ENCODE measurements at regions not wholly inside any gene's neighbourhood (a gene's known extent, or its start where the extent isn't known, plus 50 kb on each side); places are given as distances from the start of the nearest gene placed in this dataset.

DNA sequence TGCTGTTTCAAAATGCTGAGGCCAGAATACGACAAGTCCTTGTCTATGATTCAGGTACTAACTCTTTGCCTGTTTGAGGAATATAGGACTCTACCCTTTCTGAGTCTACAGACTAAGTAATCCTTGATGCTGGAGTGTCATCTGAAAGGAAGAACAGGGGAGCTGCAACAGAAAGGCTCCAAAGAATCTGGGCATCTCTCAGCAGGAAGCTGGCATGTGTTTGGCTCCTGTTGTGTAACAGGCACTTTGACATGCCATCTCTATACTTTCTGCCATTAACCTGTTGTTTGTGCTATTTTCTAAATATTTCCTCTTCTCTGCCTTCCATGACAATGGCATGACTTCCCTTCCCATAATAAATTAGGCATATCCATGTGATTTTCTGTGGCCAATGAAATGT, 409.5 kb downstream of the ADRA2A start:
- WGBS (ENCODE audit: extremely low coverage, insufficient read length, low lambda C conversion rate), result no CpG with 5 or more reads among the region's 1 CpG
- H3K27me3 ChIP-seq (ENCODE audit: insufficient read depth, low read length), result no peaks in the 10 kb centered on the region
- H2BK15ac ChIP-seq (ENCODE audit: low read depth, low read length), result no peak overlapping the region

More for the DNA sequence above, 409.5 kb downstream of the ADRA2A start:
- Histone ChIP-seq H3K79me1 (ENCODE audit: insufficient read depth, low read depth, low read length, poor library complexity, severe bottlenecking) (no peaks in the 10 kb centered on the region), H4K5ac (ENCODE audit: insufficient read length, low read depth, low read length) (no peak overlapping the region), H3T11ph (ENCODE audit: low read length) (no peak overlapping the region), H4K8ac (replicated peaks; ENCODE audit: insufficient read length, low read depth, low read length) (no peak overlapping the region), H3K4ac (ENCODE audit: low read depth, low read length) (no peak overlapping the region), H3K18ac (ENCODE audit: insufficient read length, low read depth, low read length) (no peak overlapping the region), H2AFZ (ENCODE audit: low read length) (no peak overlapping the region), H2BK20ac (ENCODE audit: low read depth, low read length, poor library complexity, severe bottlenecking) (no peak overlapping the region), H4K91ac (ENCODE audit: insufficient read length, low read depth, low read length) (no peak overlapping the region), H2BK12ac (ENCODE audit: insufficient read length, low read depth, low read length) (no peak overlapping the region), H2BK120ac (ENCODE audit: low read depth, low read length, poor library complexity, severe bottlenecking) (no peak overlapping the region), H3K56ac (ENCODE audit: insufficient read length, low read depth, low read length) (no peak overlapping the region), H2BK5ac (ENCODE audit: insufficient read length, low read length) (no peak overlapping the region), H3K79me2 (ENCODE audit: insufficient read depth, low read length) (no peaks in the 10 kb centered on the region), H3K23me2 (ENCODE audit: insufficient read length, low read depth, low read length, poor library complexity, severe bottlenecking) (no peaks in the 10 kb centered on the region), H3K23ac (ENCODE audit: insufficient read length, low read depth, low read length) (no peak overlapping the region), H3K14ac (ENCODE audit: insufficient read depth, low read length) (no peak overlapping the region), H3K9ac (ENCODE audit: extremely low read depth, insufficient read length, low read length) (no peak overlapping the region), H3K4me2 (ENCODE audit: insufficient read depth, insufficient read length, low read length) (no peak overlapping the region), H3K4me1 (ENCODE audit: insufficient read depth, low read length) (no peaks in the 10 kb centered on the region), H4K20me1 (ENCODE audit: control insufficient read depth, insufficient read depth, insufficient read length) (no peaks in the 10 kb centered on the region), H2AK5ac (ENCODE audit: insufficient read length, low read length) (no peak overlapping the region), H3K27ac (ENCODE audit: insufficient read length, low read depth, low read length) (no peak overlapping the region), H3K9me3 (ENCODE audit: control insufficient read depth, low read depth, low read length) (peaks cover 5% of the 10 kb centered on the region)
- Mint-ChIP-seq H3K4me3 (no peak overlapping the region), H3K9me3 (peaks cover 36 to 40% of the 10 kb centered on the region in 2 experiments), H3K36me3 (ENCODE audit: insufficient read depth in 1 of 3, low read depth in 3 of 3) (peaks cover 20 to 41% (median 33%) of the 10 kb centered on the region in 3 experiments), H3K27me3 (ENCODE audit: low read depth) (no peaks in the 10 kb centered on the region), H3K4me1 (peaks cover 7 to 11% of the 10 kb centered on the region in 2 experiments; a peak in 3 of 4 replicates), H3K27ac (no peak overlapping the region)
- TF ChIP-seq CTCF (conservative IDR thresholded peaks at IDR 0.05), result no peak
- DNase-seq, result no peak
